ENCODE measurements at regions not wholly inside any gene's neighbourhood (a gene's known extent, or its start where the extent isn't known, plus 50 kb on each side); places are given as distances from the start of the nearest gene placed in this dataset.

GRCh38 chr2:76210551-76210950, 499.8 kb upstream of the GCFC2 start:
- H2BK5ac ChIP-seq (ENCODE audit: low read length), result no peak overlapping the region
- H3K79me2 ChIP-seq (ENCODE audit: control insufficient read depth, insufficient read depth, low read length), result no peaks in the 10 kb centered on the region
- H3K23ac ChIP-seq (ENCODE audit: low read length), result no peak overlapping the region
- H3K4me3 ChIP-seq (ENCODE audit: low read length), result no peak overlapping the region
- no peak overlapping the region for H2BK120ac ChIP-seq (ENCODE audit: low read depth, low read length)
- no peak overlapping the region for H3K4me2 ChIP-seq (ENCODE audit: low read length)
- H3K79me1 ChIP-seq (ENCODE audit: low read length), result no peaks in the 10 kb centered on the region
- H2AK5ac ChIP-seq (ENCODE audit: low read length), result no peak overlapping the region
- no peak overlapping the region for H2BK15ac ChIP-seq (replicated peaks; ENCODE audit: low read depth)
- DNase-seq, result peak; percentile 94
- no peak overlapping the region for H3K4ac ChIP-seq (ENCODE audit: low read depth, low read length)
- WGBS (ENCODE audit: extremely low coverage, insufficient coverage, low lambda C conversion rate), result no CpG with 5 or more reads among the region's 3 CpGs
- H3K18ac ChIP-seq (ENCODE audit: low read length), result no peak overlapping the region
- peaks cover 2% of the 10 kb centered on the region for H3K4me1 ChIP-seq (ENCODE audit: control insufficient read depth, low read depth, low read length)
- no peak overlapping the region for H3K27ac ChIP-seq (ENCODE audit: low read depth, low read length)
- no peak overlapping the region for H3K56ac ChIP-seq (ENCODE audit: low read length)
- H3K27me3 ChIP-seq (ENCODE audit: insufficient read depth, low read length, poor library complexity), result no peaks in the 10 kb centered on the region
- H4K5ac ChIP-seq (ENCODE audit: low read length), result no peak overlapping the region
- H3K9ac ChIP-seq (ENCODE audit: low read length), result no peak overlapping the region
- no peak overlapping the region for H4K8ac ChIP-seq (ENCODE audit: low read depth, low read length)
- H3K36me3 ChIP-seq (ENCODE audit: control insufficient read depth, insufficient read depth, low read length), result no peaks in the 10 kb centered on the region

DNA sequence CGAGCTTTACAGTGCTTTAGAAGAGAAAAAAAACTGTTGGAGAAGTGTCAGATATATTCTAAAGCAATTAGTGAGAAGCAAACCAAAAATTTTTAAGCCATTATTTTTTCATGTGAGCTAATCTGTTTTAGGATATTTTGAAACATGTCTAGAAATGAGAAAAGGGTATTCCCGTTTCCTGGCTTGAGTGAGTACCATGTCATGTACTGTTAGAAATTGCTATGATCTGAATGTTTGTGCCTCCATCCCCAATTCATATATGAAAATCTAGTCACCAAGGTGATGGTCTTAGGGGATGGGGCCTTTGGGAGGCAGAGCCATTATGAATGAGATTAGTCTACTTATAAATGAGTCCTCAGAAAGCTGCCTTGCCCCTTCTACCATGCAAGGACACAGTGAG, 493.3 kb upstream of the GCFC2 start:
- WGBS (ENCODE audit: extremely low coverage, insufficient coverage, low lambda C conversion rate), result no CpG with 5 or more reads among the region's 2 CpGs
- Histone ChIP-seq H3K18ac (ENCODE audit: low read length) (no peak overlapping the region), H3K9ac (ENCODE audit: low read length) (no peak overlapping the region), H3K79me2 (ENCODE audit: control insufficient read depth, insufficient read depth, low read length) (no peaks in the 10 kb centered on the region), H3K27me3 (ENCODE audit: insufficient read depth, low read length, poor library complexity) (no peaks in the 10 kb centered on the region), H3K36me3 (ENCODE audit: control insufficient read depth, insufficient read depth, low read length) (no peaks in the 10 kb centered on the region), H2BK120ac (ENCODE audit: low read depth, low read length) (no peak overlapping the region), H3K4me3 (ENCODE audit: low read length) (no peak overlapping the region), H4K5ac (ENCODE audit: low read length) (no peak overlapping the region), H3K4me2 (ENCODE audit: low read length) (no peak overlapping the region), H3K4ac (ENCODE audit: low read depth, low read length) (no peak overlapping the region), H2BK5ac (ENCODE audit: low read length) (no peak overlapping the region), H3K79me1 (ENCODE audit: low read length) (no peaks in the 10 kb centered on the region), H2BK15ac (replicated peaks; ENCODE audit: low read depth) (no peak overlapping the region), H3K56ac (ENCODE audit: low read length) (no peak overlapping the region), H2AK5ac (ENCODE audit: low read length) (no peak overlapping the region), H3K4me1 (ENCODE audit: control insufficient read depth, low read depth, low read length) (no peaks in the 10 kb centered on the region), H3K23ac (ENCODE audit: low read length) (no peak overlapping the region), H4K8ac (ENCODE audit: low read depth, low read length) (no peak overlapping the region), H3K27ac (ENCODE audit: low read depth, low read length) (no peak overlapping the region)
- no peak for DNase-seq

GRCh38 chr2:76202866-76203265, 492.2 kb upstream of the GCFC2 start:
- Histone ChIP-seq H3K4me2 (ENCODE audit: low read length) (no peak overlapping the region), H2AK5ac (ENCODE audit: low read length) (no peak overlapping the region)
- no CpG with 5 or more reads among the region's 2 CpGs for WGBS (ENCODE audit: extremely low coverage, insufficient coverage, low lambda C conversion rate)

DNA sequence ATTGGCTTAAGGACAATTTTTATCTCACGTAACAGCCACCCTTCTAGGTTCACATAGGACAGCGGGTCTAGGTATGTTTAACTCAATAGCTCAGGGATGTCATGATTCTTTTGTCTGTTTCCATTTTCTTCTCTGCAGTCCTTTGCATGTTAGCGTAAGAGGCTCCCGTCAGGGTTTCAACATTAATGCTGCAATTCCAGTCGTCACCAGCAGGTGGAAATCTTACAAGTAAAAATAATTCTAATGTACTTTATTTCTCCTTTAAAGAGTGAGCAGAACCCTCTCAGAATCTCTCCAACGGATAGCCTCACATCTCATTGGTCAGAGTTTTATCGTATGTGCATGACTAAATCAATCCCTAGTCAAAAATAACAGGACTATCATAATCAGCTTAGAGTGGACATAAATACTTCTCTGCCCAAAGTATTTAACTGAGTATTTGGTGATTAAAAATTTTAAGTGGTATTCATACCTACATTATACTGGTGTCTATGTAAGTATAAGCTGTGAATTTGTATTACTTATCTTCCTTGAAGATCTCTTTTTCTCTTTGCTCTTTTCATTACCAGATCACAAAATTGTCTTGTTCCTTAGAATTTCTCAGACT, 487.2 kb upstream of the GCFC2 start:
- Histone ChIP-seq H3K4me1 (ENCODE audit: control insufficient read depth, low read depth, low read length) (peaks cover 2% of the 10 kb centered on the region), H3K27ac (ENCODE audit: low read depth, low read length) (no peak overlapping the region), H2BK15ac (replicated peaks; ENCODE audit: low read depth) (no peak overlapping the region), H3K36me3 (ENCODE audit: control insufficient read depth, insufficient read depth, low read length) (no peaks in the 10 kb centered on the region), H2BK5ac (ENCODE audit: low read length) (no peak overlapping the region), H3K79me1 (ENCODE audit: low read length) (no peaks in the 10 kb centered on the region), H3K27me3 (ENCODE audit: insufficient read depth, low read length, poor library complexity) (no peaks in the 10 kb centered on the region), H2AK5ac (ENCODE audit: low read length) (no peak overlapping the region), H3K23ac (ENCODE audit: low read length) (no peak overlapping the region), H3K18ac (ENCODE audit: low read length) (no peak overlapping the region), H3K56ac (ENCODE audit: low read length) (no peak overlapping the region), H3K4me2 (ENCODE audit: low read length) (no peak overlapping the region), H3K4me3 (ENCODE audit: low read length) (no peak overlapping the region), H4K5ac (ENCODE audit: low read length) (no peak overlapping the region), H3K4ac (ENCODE audit: low read depth, low read length) (no peak overlapping the region), H2BK120ac (ENCODE audit: low read depth, low read length) (no peak overlapping the region), H3K79me2 (ENCODE audit: control insufficient read depth, insufficient read depth, low read length) (no peaks in the 10 kb centered on the region), H4K8ac (ENCODE audit: low read depth, low read length) (no peak overlapping the region), H3K9ac (ENCODE audit: low read length) (no peak overlapping the region)
- no CpG with 5 or more reads among the region's 7 CpGs for WGBS (ENCODE audit: extremely low coverage, insufficient coverage, low lambda C conversion rate)
- DNase-seq, result peak; percentile 88

More at GRCh38 chr2:76202866-76203265, 492.2 kb upstream of the GCFC2 start:
- Histone ChIP-seq H3K18ac (ENCODE audit: low read length) (no peak overlapping the region), H2BK5ac (ENCODE audit: low read length) (no peak overlapping the region), H4K5ac (ENCODE audit: low read length) (no peak overlapping the region), H3K23ac (ENCODE audit: low read length) (no peak overlapping the region), H3K4me1 (ENCODE audit: control insufficient read depth, low read depth, low read length) (no peaks in the 10 kb centered on the region), H3K36me3 (ENCODE audit: control insufficient read depth, insufficient read depth, low read length) (no peaks in the 10 kb centered on the region), H3K79me1 (ENCODE audit: low read length) (no peaks in the 10 kb centered on the region), H4K8ac (ENCODE audit: low read depth, low read length) (no peak overlapping the region), H3K4me3 (ENCODE audit: low read length) (no peak overlapping the region), H3K27ac (ENCODE audit: low read depth, low read length) (no peak overlapping the region), H3K27me3 (ENCODE audit: insufficient read depth, low read length, poor library complexity) (no peaks in the 10 kb centered on the region), H3K56ac (ENCODE audit: low read length) (no peak overlapping the region), H3K9ac (ENCODE audit: low read length) (no peak overlapping the region), H3K4ac (ENCODE audit: low read depth, low read length) (no peak overlapping the region), H2BK120ac (ENCODE audit: low read depth, low read length) (no peak overlapping the region), H2BK15ac (replicated peaks; ENCODE audit: low read depth) (no peak overlapping the region), H3K79me2 (ENCODE audit: control insufficient read depth, insufficient read depth, low read length) (no peaks in the 10 kb centered on the region)
- DNase-seq, result no peak

DNA sequence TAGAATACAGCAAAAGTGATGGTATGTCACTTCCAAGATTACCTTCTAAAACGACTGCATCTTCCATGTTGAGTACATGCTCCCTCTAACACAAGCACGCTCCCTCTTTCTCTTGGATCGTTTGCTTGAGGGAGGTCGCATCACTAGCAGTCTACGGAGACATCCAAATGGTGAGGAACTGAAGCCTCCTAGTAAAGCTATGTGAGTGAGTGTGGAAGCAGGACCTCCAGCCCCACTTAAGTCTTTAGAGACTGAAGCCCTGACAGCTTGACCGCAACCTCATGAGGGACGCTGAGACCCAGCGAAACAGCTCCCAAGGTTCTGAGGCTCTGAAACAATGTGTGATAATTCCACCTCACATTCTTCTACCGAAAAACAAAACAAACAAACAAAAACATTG, 486.7 kb upstream of the GCFC2 start:
- no CpG with 5 or more reads among the region's 9 CpGs for WGBS (ENCODE audit: extremely low coverage, insufficient coverage, low lambda C conversion rate)
- no peak overlapping the region for H3K4me2 ChIP-seq (ENCODE audit: low read length)
- H2AK5ac ChIP-seq (ENCODE audit: low read length), result no peak overlapping the region
- H3K27me3 ChIP-seq (ENCODE audit: insufficient read depth, low read length, poor library complexity), result no peaks in the 10 kb centered on the region
- H3K36me3 ChIP-seq (ENCODE audit: control insufficient read depth, insufficient read depth, low read length), result no peaks in the 10 kb centered on the region
- no peak overlapping the region for H3K4me3 ChIP-seq (ENCODE audit: low read length)
- no peak overlapping the region for H3K9ac ChIP-seq (ENCODE audit: low read length)
- H4K5ac ChIP-seq (ENCODE audit: low read length), result no peak overlapping the region
- no peaks in the 10 kb centered on the region for H3K79me1 ChIP-seq (ENCODE audit: low read length)
- no peak overlapping the region for H3K27ac ChIP-seq (ENCODE audit: low read depth, low read length)
- peaks cover 2% of the 10 kb centered on the region for H3K4me1 ChIP-seq (ENCODE audit: control insufficient read depth, low read depth, low read length)
- peak; percentile 30 for DNase-seq
- H4K8ac ChIP-seq (ENCODE audit: low read depth, low read length), result no peak overlapping the region
- peak overlapping the region; percentile 19 for H2BK5ac ChIP-seq (ENCODE audit: low read length)
- H3K79me2 ChIP-seq (ENCODE audit: control insufficient read depth, insufficient read depth, low read length), result no peaks in the 10 kb centered on the region
- H3K4ac ChIP-seq (ENCODE audit: low read depth, low read length), result no peak overlapping the region
- no peak overlapping the region for H3K18ac ChIP-seq (ENCODE audit: low read length)
- H3K23ac ChIP-seq (ENCODE audit: low read length), result no peak overlapping the region
- peak overlapping the region; percentile 54 for H3K56ac ChIP-seq (ENCODE audit: low read length)
- H2BK120ac ChIP-seq (ENCODE audit: low read depth, low read length), result no peak overlapping the region
- H2BK15ac ChIP-seq (replicated peaks; ENCODE audit: low read depth), result no peak overlapping the region

All from mesendoderm (in vitro differentiated cells).